Activated naive CD8-positive, alpha-beta T cell treated with anti-CD3 and anti-CD28 coated beads for 36 hours (primary cell): ENCODE measurements at regions not wholly inside any gene's neighbourhood (a gene's known extent, or its start where the extent isn't known, plus 50 kb on each side); places are given as distances from the start of the nearest gene placed in this dataset.
"Not testable (repeated sequence)": the region's sequence is repeated elsewhere in the genome, so short reads cannot be mapped to it uniquely, and the experiment has no call there.

Experiments
- DNase-seq: peaks from one replicate; pipeline ENCODE4 v3.0.0; 2021
- H3K27ac Mint-ChIP-seq: one replicate; pipeline ENCODE4 v1.8.0; 2022; ENCODE audit warnings: mild to moderate bottlenecking, moderate library complexity, mixed read lengths
- H3K27me3 Mint-ChIP-seq: one replicate; pipeline ENCODE4 v1.8.0; 2022; ENCODE audit warnings: mild to moderate bottlenecking, mixed read lengths
- H3K36me3 Mint-ChIP-seq: one replicate; pipeline ENCODE4 v1.8.0; 2021; ENCODE audit warnings: mild to moderate bottlenecking, mixed read lengths
- H3K4me1 Mint-ChIP-seq: one replicate; pipeline ENCODE4 v1.8.0; 2021; ENCODE audit warnings: mixed read lengths
- H3K4me3 Mint-ChIP-seq: one replicate; pipeline ENCODE4 v1.8.0; 2022; ENCODE audit warnings: mild to moderate bottlenecking, moderate library complexity, mixed read lengths
- H3K9me3 Mint-ChIP-seq: one replicate; pipeline ENCODE4 v1.8.0; 2022; ENCODE audit warnings: mixed read lengths

GRCh38 chr7:66505009-66505408 is 123.7 kb upstream of the KCTD7 start:
- Mint-ChIP-seq H3K9me3 (no peaks in the 10 kb centered on the region), H3K27ac (no peak overlapping the region), H3K36me3 (peaks cover 2% of the 10 kb centered on the region), H3K27me3 (peaks cover 21% of the 10 kb centered on the region), H3K4me1 (peaks cover 11% of the 10 kb centered on the region), H3K4me3 (no peak overlapping the region)
- DNase-seq, result no peak

- Mint-ChIP-seq H3K9me3 (no peaks in the 10 kb centered on the region), H3K4me3 (peak overlapping the region; percentile 55), H3K27ac (no peak overlapping the region), H3K36me3 (no peaks in the 10 kb centered on the region), H3K4me1 (peaks cover 11% of the 10 kb centered on the region), H3K27me3 (peaks cover 21% of the 10 kb centered on the region)
- DNase-seq, result peak; percentile 52
These were observed 122.9 kb upstream of the KCTD7 start for GRCh38 chr7:66505531-66506451.

- H3K36me3 Mint-ChIP-seq, H3K27ac Mint-ChIP-seq, DNase-seq, H3K9me3 Mint-ChIP-seq: not testable (repeated sequence)
- peaks cover 21% of the 10 kb centered on the region for H3K27me3 Mint-ChIP-seq
- H3K4me1 Mint-ChIP-seq, result peaks cover 11% of the 10 kb centered on the region
- peak overlapping the region; percentile 50 for H3K4me3 Mint-ChIP-seq
These were observed 122.0 kb upstream of the KCTD7 start for GRCh38 chr7:66506703-66507102.

GRCh38 chr7:66507764-66508296 is 120.9 kb upstream of the KCTD7 start:
- Mint-ChIP-seq H3K4me3 (no peak overlapping the region), H3K27me3 (peaks cover 21% of the 10 kb centered on the region), H3K27ac (no peak overlapping the region), H3K9me3 (no peaks in the 10 kb centered on the region), H3K36me3 (no peaks in the 10 kb centered on the region), H3K4me1 (peaks cover 11% of the 10 kb centered on the region)
- no peak for DNase-seq

GRCh38 chr7:66508431-66508830 is 120.2 kb upstream of the KCTD7 start:
- Mint-ChIP-seq H3K4me3 (no peak overlapping the region), H3K36me3 (no peaks in the 10 kb centered on the region)

GRCh38 chr7:66514050-66514449 is 114.6 kb upstream of the KCTD7 start:
- Mint-ChIP-seq H3K4me1 (no peaks in the 10 kb centered on the region), H3K27me3 (no peaks in the 10 kb centered on the region), H3K9me3 (no peaks in the 10 kb centered on the region), H3K36me3 (no peaks in the 10 kb centered on the region), H3K27ac (no peak overlapping the region), H3K4me3 (no peak overlapping the region)
- no peak for DNase-seq

More at GRCh38 chr7:66508431-66508830, 120.2 kb upstream of the KCTD7 start:
- Mint-ChIP-seq H3K27me3 (peaks cover 21% of the 10 kb centered on the region), H3K27ac (no peak overlapping the region), H3K4me1 (peaks cover 11% of the 10 kb centered on the region), H3K9me3 (no peaks in the 10 kb centered on the region)
- DNase-seq, result no peak

- no peaks in the 10 kb centered on the region for H3K36me3 Mint-ChIP-seq
- no peak for DNase-seq
- H3K9me3 Mint-ChIP-seq, result no peaks in the 10 kb centered on the region
- no peaks in the 10 kb centered on the region for H3K27me3 Mint-ChIP-seq
- no peak overlapping the region for H3K27ac Mint-ChIP-seq
- no peak overlapping the region for H3K4me3 Mint-ChIP-seq
- no peaks in the 10 kb centered on the region for H3K4me1 Mint-ChIP-seq
These were observed 111.3 kb upstream of the KCTD7 start for GRCh38 chr7:66517212-66517909.

GRCh38 chr7:66518151-66518691 is 110.5 kb upstream of the KCTD7 start:
- Mint-ChIP-seq H3K36me3 (no peaks in the 10 kb centered on the region), H3K4me3 (no peak overlapping the region), H3K9me3 (no peaks in the 10 kb centered on the region), H3K27me3 (no peaks in the 10 kb centered on the region), H3K4me1 (no peaks in the 10 kb centered on the region), H3K27ac (no peak overlapping the region)
- DNase-seq, result no peak

GRCh38 chr7:66521675-66522074 is 107.0 kb upstream of the KCTD7 start:
- no peak overlapping the region for H3K27ac Mint-ChIP-seq
- no peaks in the 10 kb centered on the region for H3K27me3 Mint-ChIP-seq
- DNase-seq, result no peak
- no peaks in the 10 kb centered on the region for H3K4me1 Mint-ChIP-seq
- no peaks in the 10 kb centered on the region for H3K9me3 Mint-ChIP-seq
- no peak overlapping the region for H3K4me3 Mint-ChIP-seq
- H3K36me3 Mint-ChIP-seq, result no peaks in the 10 kb centered on the region

GRCh38 chr7:66522518-66522917 is 106.2 kb upstream of the KCTD7 start:
- Mint-ChIP-seq H3K27me3 (no peaks in the 10 kb centered on the region), H3K4me3 (no peak overlapping the region), H3K27ac (no peak overlapping the region), H3K36me3 (no peaks in the 10 kb centered on the region), H3K9me3 (no peaks in the 10 kb centered on the region), H3K4me1 (no peaks in the 10 kb centered on the region)
- DNase-seq, result no peak

- Mint-ChIP-seq H3K27ac (no peak overlapping the region), H3K4me3 (no peak overlapping the region), H3K9me3 (no peaks in the 10 kb centered on the region), H3K4me1 (no peaks in the 10 kb centered on the region), H3K36me3 (no peaks in the 10 kb centered on the region), H3K27me3 (no peaks in the 10 kb centered on the region)
- DNase-seq, result no peak
These were observed 105.3 kb upstream of the KCTD7 start for GRCh38 chr7:66523409-66523808.

GRCh38 chr7:66524738-66525137 is 103.9 kb upstream of the KCTD7 start:
- Mint-ChIP-seq H3K4me1 (no peaks in the 10 kb centered on the region), H3K36me3 (no peaks in the 10 kb centered on the region), H3K9me3 (no peaks in the 10 kb centered on the region), H3K4me3 (no peak overlapping the region), H3K27ac (no peak overlapping the region), H3K27me3 (no peaks in the 10 kb centered on the region)
- DNase-seq, result no peak

- not testable (repeated sequence) for DNase-seq, H3K9me3 Mint-ChIP-seq, H3K27ac Mint-ChIP-seq, H3K4me1 Mint-ChIP-seq, H3K4me3 Mint-ChIP-seq, H3K36me3 Mint-ChIP-seq, H3K27me3 Mint-ChIP-seq
These were observed 101.9 kb upstream of the KCTD7 start for GRCh38 chr7:66526782-66527181.

- Mint-ChIP-seq H3K36me3 (no peaks in the 10 kb centered on the region), H3K9me3 (no peaks in the 10 kb centered on the region), H3K4me1 (no peaks in the 10 kb centered on the region), H3K27me3 (no peaks in the 10 kb centered on the region), H3K4me3 (no peak overlapping the region), H3K27ac (no peak overlapping the region)
- no peak for DNase-seq
These were observed 100.0 kb upstream of the KCTD7 start for GRCh38 chr7:66528652-66529051.

GRCh38 chr7:66529883-66530610 is 98.6 kb upstream of the KCTD7 start:
- Mint-ChIP-seq H3K4me1 (no peaks in the 10 kb centered on the region), H3K27me3 (no peaks in the 10 kb centered on the region), H3K36me3 (no peaks in the 10 kb centered on the region), H3K27ac (no peak overlapping the region), H3K4me3 (no peak overlapping the region), H3K9me3 (no peaks in the 10 kb centered on the region)
- DNase-seq, result no peak
